ENCODE measurements at regions not wholly inside any gene's neighbourhood (a gene's known extent, or its start where the extent isn't known, plus 50 kb on each side); places are given as distances from the start of the nearest gene placed in this dataset.

DNA sequence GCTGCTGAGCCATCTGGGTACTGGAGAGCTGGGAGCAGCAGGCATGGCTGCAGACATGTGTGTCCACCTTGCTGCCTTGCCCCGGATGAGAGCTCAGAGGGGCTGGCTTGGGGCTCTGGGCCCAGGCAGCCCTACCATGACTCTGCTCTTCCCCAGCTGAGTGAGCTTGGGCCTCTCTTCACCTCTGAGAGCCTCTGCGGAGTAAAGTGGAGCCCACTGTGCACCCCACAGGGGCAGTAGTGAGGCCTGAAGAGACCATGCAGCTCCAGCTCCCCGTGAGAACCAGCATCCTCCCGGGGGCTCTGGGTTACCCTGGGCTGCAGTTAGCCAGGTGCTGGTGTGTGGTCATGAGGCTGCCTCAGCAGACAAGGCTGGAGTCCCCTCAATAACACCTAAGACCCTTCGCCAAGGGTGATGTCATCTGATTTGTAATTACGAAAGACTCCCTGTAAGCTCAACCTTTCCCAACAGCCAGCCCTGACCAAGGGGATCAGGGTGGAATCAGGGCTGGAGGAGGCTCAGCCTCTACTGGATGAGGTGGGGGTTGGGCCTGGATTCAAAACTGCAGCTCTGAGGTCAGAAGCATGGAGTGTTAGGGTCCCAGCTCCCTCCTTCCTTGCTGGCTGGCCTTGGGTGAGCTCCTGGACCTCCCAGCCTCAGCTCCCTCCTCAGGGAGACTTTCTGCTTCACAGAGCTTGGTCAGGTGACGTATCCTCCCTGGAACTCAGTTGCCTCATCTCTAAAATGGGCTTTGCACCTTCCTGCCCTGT lies 308.0 kb downstream of the MATN1 start:
- peak; percentile 8 for DNase-seq (ENCODE audit: extremely low spot score)
- ChIA-PET CTCF (interaction anchor here (0.6 to 1.1 kb wide), 2 partner anchors 8 to 282 kb away, joined by 3 to 4 read pairs; no protein-coding TSS in a partner anchor), POLR2A (no interaction called here)
- TF ChIP-seq NFRKB (IDR thresholded peaks at IDR 0.05) (no peak), FOXM1 (IDR thresholded peaks at IDR 0.05; ENCODE audit: borderline replicate concordance) (no peak), L3MBTL2 (conservative IDR thresholded peaks at IDR 0.05) (no peak), TARDBP (IDR thresholded peaks at IDR 0.05) (no peak), ARNT (IDR thresholded peaks at IDR 0.05) (no peak), LEF1 (IDR thresholded peaks at IDR 0.05; ENCODE audit: borderline replicate concordance) (no peak), ZNF384 (IDR thresholded peaks at IDR 0.05) (no peak), HDGF (IDR thresholded peaks at IDR 0.05; ENCODE audit: borderline replicate concordance) (no peak), BHLHE40 (IDR thresholded peaks at IDR 0.05; ENCODE audit: borderline replicate concordance) (no peak), SUZ12 (IDR thresholded peaks at IDR 0.05) (no peak), ELF4 (IDR thresholded peaks at IDR 0.05) (no peak), FOXA1 (IDR thresholded peaks at IDR 0.05) (no peak)
- TF ChIP-seq, protein P1, sequence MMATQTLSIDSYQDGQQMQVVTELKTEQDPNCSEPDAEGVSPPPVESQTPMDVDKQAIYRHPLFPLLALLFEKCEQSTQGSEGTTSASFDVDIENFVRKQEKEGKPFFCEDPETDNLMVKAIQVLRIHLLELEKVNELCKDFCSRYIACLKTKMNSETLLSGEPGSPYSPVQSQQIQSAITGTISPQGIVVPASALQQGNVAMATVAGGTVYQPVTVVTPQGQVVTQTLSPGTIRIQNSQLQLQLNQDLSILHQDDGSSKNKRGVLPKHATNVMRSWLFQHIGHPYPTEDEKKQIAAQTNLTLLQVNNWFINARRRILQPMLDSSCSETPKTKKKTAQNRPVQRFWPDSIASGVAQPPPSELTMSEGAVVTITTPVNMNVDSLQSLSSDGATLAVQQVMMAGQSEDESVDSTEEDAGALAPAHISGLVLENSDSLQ (IDR thresholded peaks at IDR 0.05): no peak

DNA sequence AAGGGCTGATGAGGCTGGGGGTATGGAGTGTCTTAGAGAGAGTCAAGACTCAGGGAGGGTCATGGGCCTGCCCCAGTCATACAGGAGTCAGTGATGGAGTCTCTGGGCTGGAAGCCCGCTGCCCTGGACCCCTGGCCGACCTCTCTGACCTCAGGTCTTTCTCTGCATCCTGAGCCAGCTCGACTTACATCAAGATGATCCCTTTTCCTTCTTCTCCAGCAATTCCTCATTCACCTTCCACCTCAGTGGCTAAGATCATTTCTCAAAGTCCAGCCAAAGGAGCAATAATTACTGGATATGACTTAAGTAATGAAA lies 308.6 kb downstream of the MATN1 start:
- POLR2A ChIA-PET: no interaction called here
- TF ChIP-seq SUZ12 (IDR thresholded peaks at IDR 0.05): no peak
- TF ChIP-seq ARNT (IDR thresholded peaks at IDR 0.05): no peak
- TF ChIP-seq ZNF384 (IDR thresholded peaks at IDR 0.05): no peak
- TF ChIP-seq BHLHE40 (IDR thresholded peaks at IDR 0.05; ENCODE audit: borderline replicate concordance): no peak
- TF ChIP-seq FOXA1 (IDR thresholded peaks at IDR 0.05): no peak
- TF ChIP-seq CTBP1 (IDR thresholded peaks at IDR 0.05; ENCODE audit: borderline replicate concordance): no peak
- TF ChIP-seq, protein P1 (IDR thresholded peaks at IDR 0.05): no peak
- no peak for TF ChIP-seq L3MBTL2 (conservative IDR thresholded peaks at IDR 0.05)
- TF ChIP-seq TARDBP (IDR thresholded peaks at IDR 0.05): no peak
- CTCF ChIA-PET: interaction anchor here (0.9 to 1.1 kb wide), 2 partner anchors 8 to 34 kb away, joined by 3 read pairs; no protein-coding TSS in a partner anchor
- no peak for DNase-seq (ENCODE audit: extremely low spot score)

DNA sequence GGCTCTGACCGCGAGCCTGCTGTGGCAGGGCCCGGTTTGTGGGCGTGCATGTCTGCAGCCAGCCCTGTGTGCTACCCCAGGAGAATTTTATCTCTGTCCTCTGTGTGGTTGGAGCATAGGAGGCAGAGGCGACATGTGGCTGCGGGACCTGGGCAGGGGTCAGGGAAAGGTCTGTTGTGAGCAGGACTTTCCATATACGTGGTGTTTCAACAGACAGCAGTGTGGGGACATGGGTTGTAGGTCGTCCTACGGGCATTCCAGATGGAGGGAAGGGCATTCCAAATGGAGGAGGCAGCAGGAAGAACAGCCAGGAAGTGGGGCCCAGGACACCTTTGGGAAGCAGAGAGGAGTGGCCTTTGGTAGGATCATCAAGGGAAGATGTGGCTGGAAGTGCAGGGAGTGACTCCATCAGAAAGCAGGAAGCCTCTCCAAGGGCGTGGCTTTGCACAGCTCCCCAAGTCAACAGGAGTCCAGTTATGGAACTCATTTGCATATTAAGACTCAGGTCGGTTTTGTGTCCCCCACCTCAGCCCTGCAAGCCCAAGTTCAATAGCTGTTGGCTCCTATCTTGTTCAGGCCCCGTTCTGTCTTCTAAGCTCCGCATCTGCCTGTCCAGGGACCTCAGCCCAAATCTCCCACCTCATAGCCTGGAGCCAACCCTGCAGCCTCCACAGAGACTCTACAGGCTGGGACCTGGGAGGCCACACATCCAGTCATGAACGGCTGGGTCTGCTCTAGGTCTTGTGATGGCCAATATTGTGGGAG lies 309.1 kb downstream of the MATN1 start:
- DNase-seq (ENCODE audit: extremely low spot score): no peak
- POLR2A ChIA-PET: no interaction called here
- no peak for TF ChIP-seq CTBP1 (IDR thresholded peaks at IDR 0.05; ENCODE audit: borderline replicate concordance)
- TF ChIP-seq FOXA1 (IDR thresholded peaks at IDR 0.05): no peak
- TF ChIP-seq HDGF (IDR thresholded peaks at IDR 0.05; ENCODE audit: borderline replicate concordance): no peak
- no peak for TF ChIP-seq SUZ12 (IDR thresholded peaks at IDR 0.05)
- TF ChIP-seq TARDBP (IDR thresholded peaks at IDR 0.05): no peak
- no peak for TF ChIP-seq ZNF384 (IDR thresholded peaks at IDR 0.05)
- no peak for TF ChIP-seq L3MBTL2 (conservative IDR thresholded peaks at IDR 0.05)
- TF ChIP-seq, protein P1 (IDR thresholded peaks at IDR 0.05): no peak
- TF ChIP-seq NFRKB (IDR thresholded peaks at IDR 0.05): no peak
- no peak for TF ChIP-seq FOXM1 (IDR thresholded peaks at IDR 0.05; ENCODE audit: borderline replicate concordance)
- CTCF ChIA-PET: interaction anchor here (0.9 kb wide), 1 partner anchor 34 kb away, joined by 3 read pairs; no protein-coding TSS in a partner anchor

DNA sequence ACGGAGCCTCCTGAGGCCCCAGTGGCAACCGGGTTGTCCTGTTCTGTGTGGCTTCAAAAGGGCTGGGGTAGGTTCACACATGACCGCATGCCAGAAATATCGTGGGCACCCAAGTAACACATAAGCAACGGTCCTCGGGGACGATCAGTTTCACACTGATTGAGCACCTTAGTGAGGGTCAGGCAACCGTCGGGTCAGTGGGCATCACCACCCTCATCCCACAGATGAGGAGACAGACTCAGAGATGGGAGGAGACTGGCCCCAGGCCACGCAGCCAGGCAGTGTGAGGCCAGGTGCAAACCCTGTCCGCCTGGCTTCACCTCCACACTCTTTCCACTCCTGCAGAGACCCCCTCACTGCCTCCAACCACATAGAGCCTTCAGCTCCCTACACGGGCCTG lies 309.8 kb downstream of the MATN1 start:
- ChIA-PET POLR2A (no interaction called here), CTCF (no interaction called here)
- no peak for TF ChIP-seq NFRKB (IDR thresholded peaks at IDR 0.05)
- TF ChIP-seq ELF4 (IDR thresholded peaks at IDR 0.05): no peak
- TF ChIP-seq ARNT (IDR thresholded peaks at IDR 0.05): no peak
- TF ChIP-seq SP1 (IDR thresholded peaks at IDR 0.05): no peak
- TF ChIP-seq FOXK2 (IDR thresholded peaks at IDR 0.05): no peak
- no peak for TF ChIP-seq BHLHE40 (IDR thresholded peaks at IDR 0.05; ENCODE audit: borderline replicate concordance)
- no peak for TF ChIP-seq LEF1 (IDR thresholded peaks at IDR 0.05; ENCODE audit: borderline replicate concordance)
- TF ChIP-seq FOXA1 (IDR thresholded peaks at IDR 0.05): no peak
- TF ChIP-seq, protein P1 (IDR thresholded peaks at IDR 0.05): no peak
- TF ChIP-seq SUZ12 (IDR thresholded peaks at IDR 0.05): no peak
- TF ChIP-seq CTBP1 (IDR thresholded peaks at IDR 0.05; ENCODE audit: borderline replicate concordance): no peak
- no peak for TF ChIP-seq ZNF384 (IDR thresholded peaks at IDR 0.05)
- TF ChIP-seq FOXM1 (IDR thresholded peaks at IDR 0.05; ENCODE audit: borderline replicate concordance): no peak
- TF ChIP-seq TARDBP (IDR thresholded peaks at IDR 0.05): no peak
- TF ChIP-seq L3MBTL2 (conservative IDR thresholded peaks at IDR 0.05): no peak
- no peak for TF ChIP-seq HDGF (IDR thresholded peaks at IDR 0.05; ENCODE audit: borderline replicate concordance)
- DNase-seq (ENCODE audit: extremely low spot score): no peak

DNA sequence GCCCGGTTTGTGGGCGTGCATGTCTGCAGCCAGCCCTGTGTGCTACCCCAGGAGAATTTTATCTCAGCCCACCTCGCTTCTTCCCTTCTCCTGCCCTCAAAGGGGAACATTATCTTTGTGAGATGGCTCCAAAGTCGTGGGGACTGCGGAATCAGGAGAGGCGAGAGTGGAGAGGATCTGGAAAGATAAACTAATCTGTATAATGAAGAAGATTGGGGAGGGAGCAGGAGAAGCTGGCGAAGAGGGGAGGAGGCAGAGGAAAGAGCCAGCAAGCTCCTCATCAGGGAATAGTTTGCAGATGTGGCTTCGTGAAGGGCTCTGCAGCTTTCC lies 310.3 kb downstream of the MATN1 start:
- CTCF ChIA-PET: no interaction called here
- no peak for DNase-seq (ENCODE audit: extremely low spot score)
- POLR2A ChIA-PET: no interaction called here
- TF ChIP-seq, protein P1 (IDR thresholded peaks at IDR 0.05): no peak
- TF ChIP-seq ARNT (IDR thresholded peaks at IDR 0.05) (no peak), NFRKB (IDR thresholded peaks at IDR 0.05) (no peak), FOXM1 (IDR thresholded peaks at IDR 0.05; ENCODE audit: borderline replicate concordance) (no peak), ELF4 (IDR thresholded peaks at IDR 0.05) (no peak), FOXA1 (IDR thresholded peaks at IDR 0.05) (no peak), SP1 (IDR thresholded peaks at IDR 0.05) (no peak), FOXK2 (IDR thresholded peaks at IDR 0.05) (no peak), ZNF384 (IDR thresholded peaks at IDR 0.05) (no peak), LEF1 (IDR thresholded peaks at IDR 0.05; ENCODE audit: borderline replicate concordance) (no peak), HDGF (IDR thresholded peaks at IDR 0.05; ENCODE audit: borderline replicate concordance) (no peak)
